ENCODE measurements at regions not wholly inside any gene's neighbourhood (a gene's known extent, or its start where the extent isn't known, plus 50 kb on each side); places are given as distances from the start of the nearest gene placed in this dataset.

DNA sequence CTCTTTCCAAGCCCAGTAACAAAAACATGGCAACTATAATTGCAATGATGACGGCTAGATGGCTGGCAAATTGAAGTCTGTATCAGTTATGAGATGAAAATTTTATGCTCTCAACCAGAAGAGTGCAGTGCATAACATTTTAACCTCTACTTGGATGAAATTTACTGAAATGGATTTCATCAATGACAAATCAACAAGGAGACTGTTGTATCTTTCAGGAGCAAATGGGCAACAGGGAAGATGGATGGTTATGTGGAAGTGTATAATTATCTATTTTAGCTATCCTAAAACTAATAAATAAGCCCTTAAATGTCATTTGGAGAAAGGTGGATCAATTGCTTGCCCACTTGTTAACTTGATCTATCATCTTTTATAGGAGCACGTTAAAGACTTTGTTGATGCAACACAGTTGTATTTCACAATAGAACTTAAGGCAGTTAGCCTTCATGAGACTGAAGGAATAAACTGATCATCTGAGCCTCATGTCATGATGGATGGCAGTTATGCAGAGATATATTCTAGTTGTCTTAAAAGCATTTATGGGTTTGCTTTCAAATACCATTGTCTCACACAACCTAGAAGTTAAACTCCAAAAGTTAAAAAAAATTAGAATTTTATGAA, 315.1 kb upstream of the TBC1D5 start:
- ATAC-seq (ENCODE audit: low FRiP score) (no peak), DNase-seq (ENCODE audit: low spot score) (no peak)
- TF ChIP-seq, protein P1, sequence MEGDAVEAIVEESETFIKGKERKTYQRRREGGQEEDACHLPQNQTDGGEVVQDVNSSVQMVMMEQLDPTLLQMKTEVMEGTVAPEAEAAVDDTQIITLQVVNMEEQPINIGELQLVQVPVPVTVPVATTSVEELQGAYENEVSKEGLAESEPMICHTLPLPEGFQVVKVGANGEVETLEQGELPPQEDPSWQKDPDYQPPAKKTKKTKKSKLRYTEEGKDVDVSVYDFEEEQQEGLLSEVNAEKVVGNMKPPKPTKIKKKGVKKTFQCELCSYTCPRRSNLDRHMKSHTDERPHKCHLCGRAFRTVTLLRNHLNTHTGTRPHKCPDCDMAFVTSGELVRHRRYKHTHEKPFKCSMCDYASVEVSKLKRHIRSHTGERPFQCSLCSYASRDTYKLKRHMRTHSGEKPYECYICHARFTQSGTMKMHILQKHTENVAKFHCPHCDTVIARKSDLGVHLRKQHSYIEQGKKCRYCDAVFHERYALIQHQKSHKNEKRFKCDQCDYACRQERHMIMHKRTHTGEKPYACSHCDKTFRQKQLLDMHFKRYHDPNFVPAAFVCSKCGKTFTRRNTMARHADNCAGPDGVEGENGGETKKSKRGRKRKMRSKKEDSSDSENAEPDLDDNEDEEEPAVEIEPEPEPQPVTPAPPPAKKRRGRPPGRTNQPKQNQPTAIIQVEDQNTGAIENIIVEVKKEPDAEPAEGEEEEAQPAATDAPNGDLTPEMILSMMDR (IDR thresholded peaks at IDR 0.05), result no peak

DNA sequence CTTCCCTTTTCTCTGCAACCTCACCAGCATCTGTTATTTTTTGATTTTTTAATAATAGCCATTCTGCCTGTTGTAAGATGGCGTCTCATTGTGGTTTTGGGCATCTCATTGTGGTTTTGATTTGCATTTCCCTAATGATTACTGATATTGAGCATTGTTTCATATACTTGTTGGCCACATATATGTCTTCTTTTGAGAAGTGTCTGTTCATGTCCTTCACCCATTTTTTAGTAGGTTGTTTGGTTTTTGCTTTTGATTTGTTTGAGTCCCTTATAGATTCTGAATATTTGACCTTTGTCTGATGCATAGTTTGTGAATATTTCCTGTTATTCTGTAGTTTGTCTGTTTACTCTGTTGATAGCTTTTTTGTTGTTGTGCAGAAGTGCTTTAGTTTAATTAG, 312.2 kb upstream of the TBC1D5 start:
- ATAC-seq (ENCODE audit: low FRiP score) (no peak), DNase-seq (ENCODE audit: low spot score) (no peak)
- TF ChIP-seq, protein P1 (IDR thresholded peaks at IDR 0.05), result no peak

DNA sequence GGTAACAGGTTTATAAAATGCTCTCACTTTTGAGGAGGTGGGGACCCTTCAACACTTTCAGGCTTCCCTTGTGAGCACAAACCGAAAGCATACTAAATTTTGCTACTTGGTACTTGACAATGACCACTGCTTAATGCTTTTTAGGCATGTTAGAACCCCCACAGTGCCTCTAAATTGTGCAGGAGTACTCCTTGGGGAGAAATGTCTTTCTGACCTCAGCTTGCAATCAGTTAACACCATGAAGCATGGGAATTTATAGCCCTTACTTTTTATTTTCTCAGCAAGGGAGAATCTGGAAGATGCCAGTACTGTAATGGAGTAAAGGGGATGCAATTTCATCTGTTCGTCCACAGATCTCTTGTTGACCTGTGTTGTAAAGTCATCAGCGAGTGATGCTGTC, 308.9 kb upstream of the TBC1D5 start:
- DNase-seq (ENCODE audit: low spot score), result no peak

DNA sequence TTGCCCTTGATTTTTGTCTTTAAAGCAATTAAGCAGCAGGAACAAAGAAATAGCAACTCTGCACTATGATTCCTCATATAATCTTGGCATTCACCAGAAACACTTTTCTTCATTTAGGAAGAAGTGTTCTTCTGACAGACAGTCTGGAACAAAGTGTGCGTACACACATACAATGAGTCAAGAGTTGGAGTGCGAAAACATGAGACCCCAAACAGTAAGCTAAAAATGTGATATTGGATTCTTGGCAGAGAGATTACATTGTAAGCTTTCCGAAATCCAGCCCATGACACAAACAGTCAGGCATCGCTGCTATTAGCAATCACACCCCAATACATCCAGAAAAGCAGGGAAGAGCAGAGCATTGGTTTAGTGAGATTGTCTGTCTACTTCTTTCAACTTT, 306.7 kb upstream of the TBC1D5 start:
- TF ChIP-seq, protein P1 (IDR thresholded peaks at IDR 0.05), result no peak
- ATAC-seq (ENCODE audit: low FRiP score), result no peak
- no peak for DNase-seq (ENCODE audit: low spot score)

More for the DNA sequence above, 308.9 kb upstream of the TBC1D5 start:
- TF ChIP-seq, protein P1 (IDR thresholded peaks at IDR 0.05), result no peak
- no peak for ATAC-seq (ENCODE audit: low FRiP score)

DNA sequence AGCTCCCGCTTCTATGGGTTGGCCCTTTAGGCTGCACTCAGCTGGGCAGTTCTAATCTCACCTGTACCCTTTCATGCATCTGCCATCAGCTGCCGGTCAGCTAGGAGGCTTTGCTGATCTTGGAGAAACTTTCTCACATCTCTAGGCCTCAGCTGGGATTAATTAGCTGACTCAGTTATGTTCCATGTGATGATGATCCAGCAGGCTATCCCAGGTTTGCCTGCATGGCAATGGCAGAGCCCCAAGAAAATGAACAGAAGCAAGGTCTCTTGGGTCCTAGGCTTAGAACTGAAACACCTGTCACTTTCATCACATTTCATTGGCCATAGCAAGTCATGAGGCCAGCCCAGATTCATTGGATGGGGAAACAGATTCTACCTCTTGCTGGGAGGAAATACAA, 304.6 kb upstream of the TBC1D5 start:
- ATAC-seq (ENCODE audit: low FRiP score) (no peak), DNase-seq (ENCODE audit: low spot score) (no peak)
- TF ChIP-seq, protein P1 (IDR thresholded peaks at IDR 0.05), result no peak

DNA sequence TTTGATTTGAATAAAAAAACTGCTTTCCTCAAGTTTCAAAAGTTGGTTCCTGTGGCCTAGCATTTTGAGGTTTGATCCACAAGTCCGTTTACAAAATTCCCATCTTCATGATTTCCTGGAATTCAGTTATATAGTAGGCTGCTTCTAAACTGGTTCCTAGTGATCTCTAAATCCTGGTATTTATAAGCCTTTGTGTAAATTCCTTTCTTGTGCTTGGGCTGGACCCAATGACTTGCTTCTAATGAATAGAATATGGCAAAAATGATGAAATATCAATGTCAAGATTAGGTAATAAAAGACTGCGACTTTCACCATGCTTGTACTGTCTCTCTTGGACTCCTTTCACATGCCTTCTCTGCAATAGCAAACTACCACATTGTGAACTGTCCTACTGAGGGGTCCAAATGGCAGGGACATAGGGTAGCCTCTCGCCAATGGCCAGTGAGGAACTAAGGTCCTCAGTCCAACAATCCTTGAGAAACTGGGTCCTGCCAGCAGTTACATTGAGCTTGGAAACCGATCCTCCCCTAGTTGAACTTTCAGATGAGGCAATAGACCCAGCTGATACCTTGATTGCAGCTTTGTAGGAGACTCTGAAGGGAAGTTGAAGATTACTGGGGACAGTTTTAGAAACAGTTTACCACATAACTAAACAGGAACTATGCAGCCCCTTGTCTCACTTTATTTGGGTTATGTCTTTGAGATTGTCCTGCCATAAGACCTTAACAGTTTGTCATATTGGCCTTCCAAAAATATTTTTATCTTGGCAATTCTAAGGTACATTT, 303.9 kb upstream of the TBC1D5 start:
- ATAC-seq (ENCODE audit: low FRiP score), result no peak
- TF ChIP-seq, protein P1 (IDR thresholded peaks at IDR 0.05), result no peak
- DNase-seq (ENCODE audit: low spot score), result no peak
